Neural cell (in vitro differentiated cells): ENCODE measurements at regions not wholly inside any gene's neighbourhood (a gene's known extent, or its start where the extent isn't known, plus 50 kb on each side); places are given as distances from the start of the nearest gene placed in this dataset.

Experiments
- CTCF ChIP-seq: fragments of 450-650 bp; IDR thresholded peaks from 2 replicates; pipeline ENCODE4 v1.5.1; 2014; ENCODE audit warnings: antibody characterized with exemption, mild to moderate bottlenecking, moderate library complexity; ENCODE audit not compliant: poor library complexity, severe bottlenecking
- POLR2AphosphoS5 ChIP-seq: IDR thresholded peaks from 2 replicates; pipeline ENCODE4 v1.6.1; 2012

- TF ChIP-seq POLR2AphosphoS5, result no peak
- no peak for TF ChIP-seq CTCF
Measured at GRCh38 chr5:51053361-51053760, 329.9 kb upstream of the ISL1 start.
